A549 (cell line): ENCODE measurements at regions not wholly inside any gene's neighbourhood (a gene's known extent, or its start where the extent isn't known, plus 50 kb on each side); places are given as distances from the start of the nearest gene placed in this dataset.

Source experiments
- ATAC-seq, 2 experiments: fragments of 200-7000 bp in 1 of 2; fragments of >200 bp in 1 of 2; cut with Nextera tagmentation in 1 of 2; cut with Tn5 transposase in 1 of 2; 3 replicates each; pipeline versions ENCODE4 v1.8.0 to v1.9.1; 2018 to 2020; ENCODE audit warnings: mild to moderate bottlenecking in 1 of 2, moderate library complexity in 1 of 2
- CTCF ChIA-PET: fragments of 300-600 bp; sonication (Branson Sonifier 250); formaldehyde crosslinking; extraction: SDS; loops from one replicate; lab custom pipeline; 2021; ENCODE audit warnings: antibody characterized with exemption, inconsistent platforms; lab: Yijun Ruan, JAX
- POLR2A ChIA-PET: fragments of 350-600 bp; formaldehyde crosslinking; extraction: SDS; loops from one replicate; lab custom pipeline; 2021; ENCODE audit warnings: antibody characterized with exemption, inconsistent platforms; lab: Yijun Ruan, JAX
- DNase-seq, 2 experiments: peaks; one replicate each; pipeline versions ENCODE4 v3.0.0 to v3.0.0-alpha.2; 2011 to 2016; ENCODE audit warnings: low read depth in 1 of 2, low spot score in 1 of 2
- FAIRE-seq: peaks from 2 replicates; lab custom pipeline; 2011; peaks lifted over from hg19 to GRCh38; lab: Jason Lieb, UNC
- H3K27ac ChIP-seq, 2 experiments: fragments of >200 bp; sonication (Bioruptor Twin); formaldehyde crosslinking; 3 replicates each; pipeline ENCODE4 v1.5.1; 2016 to 2017
- H3K4me1 ChIP-seq: fragments of >200 bp; sonication (Bioruptor Twin); formaldehyde crosslinking; 3 replicates; pipeline ENCODE4 v1.6.1; 2016
- H3K4me2 ChIP-seq: fragments of >200 bp; sonication (Bioruptor Twin); formaldehyde crosslinking; 3 replicates; pipeline ENCODE4 v1.6.1; 2016
- H3K4me3 ChIP-seq: fragments of >200 bp; sonication (Bioruptor Twin); formaldehyde crosslinking; 3 replicates; pipeline ENCODE4 v1.5.1; 2016
- H3K9me3 ChIP-seq: fragments of >200 bp; sonication (Bioruptor Twin); formaldehyde crosslinking; 3 replicates; pipeline ENCODE4 v1.6.1; 2016
- CBX8 ChIP-seq: fragments of 200-600 bp; sonication (generic); IDR thresholded peaks from 2 replicates; pipeline ENCODE4 v1.6.1; 2016
- CEBPB ChIP-seq, 2 experiments: fragments of >200 bp in 1 of 2; sonication (Bioruptor Twin) in 1 of 2; formaldehyde crosslinking in 1 of 2; IDR thresholded peaks; 2 replicates each; pipeline ENCODE4 v1.6.1; 2012 to 2016
- CHD2 ChIP-seq: fragments of 150-350 bp; IDR thresholded peaks from 2 replicates; pipeline ENCODE4 v1.6.1; 2014; ENCODE audit warnings: low read length; ENCODE audit not compliant: partially characterized antibody
- CHD4 ChIP-seq: fragments of 200-600 bp; sonication (generic); IDR thresholded peaks from 2 replicates; pipeline ENCODE4 v1.6.1; 2016; ENCODE audit warnings: antibody characterized with exemption, mild to moderate bottlenecking, borderline replicate concordance
- EHF ChIP-seq: fragments of 250-450 bp; sonication (Bioruptor Pico); IDR thresholded peaks from 2 replicates; pipeline ENCODE4 v1.5.0; 2020; ENCODE audit warnings: mild to moderate bottlenecking
- ESRRA ChIP-seq: fragments of 150-350 bp; IDR thresholded peaks from 2 replicates; pipeline ENCODE4 v1.6.1; 2014; ENCODE audit warnings: mild to moderate bottlenecking, low read length, borderline replicate concordance
- FOSB ChIP-seq: fragments of 250-450 bp; sonication (Bioruptor Pico); IDR thresholded peaks from 2 replicates; pipeline ENCODE4 v1.5.0; 2020; ENCODE audit warnings: mild to moderate bottlenecking, moderate library complexity
- HOXB5 ChIP-seq: fragments of 250-450 bp; sonication (Bioruptor Pico); IDR thresholded peaks from 2 replicates; pipeline ENCODE4 v1.5.0; 2020; ENCODE audit warnings: mild to moderate bottlenecking, moderate library complexity
- JUN ChIP-seq, 2 experiments: fragments of >200 bp; sonication (Bioruptor Twin); formaldehyde crosslinking; IDR thresholded peaks; 2 replicates in 1 of 2; 3 replicates in 1 of 2; pipeline ENCODE4 v1.6.1; 2016 to 2017
- MAFK ChIP-seq: fragments of 450-650 bp; IDR thresholded peaks from 2 replicates; pipeline ENCODE4 v1.6.1; 2014; ENCODE audit not compliant: partially characterized antibody
- MYC ChIP-seq: IDR thresholded peaks from 2 replicates; pipeline ENCODE4 v1.6.1; 2012; ENCODE audit warnings: mild to moderate bottlenecking, inconsistent platforms, low read length, improper control_type of control experiment, borderline replicate concordance
- NFE2L2 ChIP-seq: fragments of 150-350 bp; conservative IDR thresholded peaks from 2 replicates; pipeline ENCODE4 v1.6.1; 2014; ENCODE audit warnings: low read length
- NPAS2 ChIP-seq: fragments of 250-450 bp; sonication (Bioruptor Pico); IDR thresholded peaks from 2 replicates; pipeline ENCODE4 v1.8.0; 2022; ENCODE audit warnings: mild to moderate bottlenecking, moderate library complexity, borderline replicate concordance
- NR3C1 ChIP-seq: fragments of >200 bp; sonication (Bioruptor Twin); formaldehyde crosslinking; IDR thresholded peaks from 3 replicates; pipeline ENCODE4 v1.6.1; 2017
- PHF8 ChIP-seq: fragments of 200-600 bp; sonication (generic); IDR thresholded peaks from 2 replicates; pipeline ENCODE4 v1.6.1; 2016; ENCODE audit warnings: low read depth, mild to moderate bottlenecking, antibody characterized with exemption, moderate library complexity, borderline replicate concordance
- POLR2AphosphoS2 ChIP-seq: conservative IDR thresholded peaks from 2 replicates; pipeline ENCODE4 v1.6.1; 2012; ENCODE audit warnings: low read length, improper control_type of control experiment, inconsistent platforms
- RARB ChIP-seq: fragments of 250-450 bp; sonication (Bioruptor Pico); IDR thresholded peaks from 2 replicates; pipeline ENCODE4 v1.8.0; 2021; ENCODE audit warnings: mild to moderate bottlenecking, moderate library complexity
- RCOR1 ChIP-seq: fragments of 150-350 bp; IDR thresholded peaks from 2 replicates; pipeline ENCODE4 v1.6.1; 2014; ENCODE audit warnings: antibody characterized with exemption, low read length, low read depth
- TP53 ChIP-seq: fragments of 250-450 bp; sonication (Bioruptor Pico); IDR thresholded peaks from 2 replicates; pipeline ENCODE4 v1.5.0; 2021; ENCODE audit warnings: mild to moderate bottlenecking, moderate library complexity
- whole genome bisulfite sequencing: methylation state at CpG from one replicate; pipeline ENCODE4 v1.1.6; 2017; ENCODE audit errors: missing lambda C conversion rate; 5-methylcytosine and 5-hydroxymethylcytosine counted together
- TF ChIP-seq, protein P1 (sequence below): IDR thresholded peaks from 2 replicates; pipeline ENCODE4 v1.6.1; 2012; ENCODE audit warnings: low read depth, borderline replicate concordance
- TF ChIP-seq, protein P2 (sequence below): fragments of 450-650 bp; IDR thresholded peaks from 2 replicates; pipeline ENCODE4 v1.6.1; 2014; ENCODE audit warnings: antibody characterized with exemption
- TF ChIP-seq, protein P3 (sequence below): IDR thresholded peaks from 2 replicates; pipeline ENCODE4 v1.6.1; 2012
- TF ChIP-seq, protein P4 (sequence below): fragments of 150-350 bp; IDR thresholded peaks from 2 replicates; pipeline ENCODE4 v1.6.1; 2014; ENCODE audit warnings: low read depth, mild to moderate bottlenecking, low read length
- TF ChIP-seq, protein P5 (sequence below): fragments of 250-450 bp; sonication (Bioruptor Pico); IDR thresholded peaks from 2 replicates; pipeline ENCODE4 v1.5.0; 2021; ENCODE audit warnings: mild to moderate bottlenecking, moderate library complexity, borderline replicate concordance

DNA sequence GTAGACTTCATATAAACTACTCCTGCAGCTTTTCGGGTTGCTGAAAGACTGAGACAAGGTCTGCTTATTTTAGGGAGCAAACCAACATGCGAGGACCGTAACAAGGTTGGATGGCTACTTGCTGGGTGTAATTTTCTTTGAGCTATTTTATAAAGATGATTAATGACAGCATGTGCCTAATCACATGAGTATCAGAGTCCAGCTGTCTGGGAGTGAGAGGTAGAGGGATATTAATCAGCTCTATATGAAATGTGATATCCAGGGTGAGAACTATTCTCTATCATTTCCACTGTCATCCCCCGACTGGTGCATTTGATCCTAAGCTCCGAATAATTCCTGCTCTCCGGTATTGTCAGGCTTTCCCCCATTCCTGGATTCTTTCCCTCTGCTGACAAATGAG is 193.8 kb upstream of the HMHB1 start:
- no peak for ATAC-seq
- CTCF ChIA-PET, result interaction anchor here (1.4 kb wide), 2 partner anchors 11 to 14 kb away, joined by 4 read pairs; no protein-coding TSS in a partner anchor

DNA sequence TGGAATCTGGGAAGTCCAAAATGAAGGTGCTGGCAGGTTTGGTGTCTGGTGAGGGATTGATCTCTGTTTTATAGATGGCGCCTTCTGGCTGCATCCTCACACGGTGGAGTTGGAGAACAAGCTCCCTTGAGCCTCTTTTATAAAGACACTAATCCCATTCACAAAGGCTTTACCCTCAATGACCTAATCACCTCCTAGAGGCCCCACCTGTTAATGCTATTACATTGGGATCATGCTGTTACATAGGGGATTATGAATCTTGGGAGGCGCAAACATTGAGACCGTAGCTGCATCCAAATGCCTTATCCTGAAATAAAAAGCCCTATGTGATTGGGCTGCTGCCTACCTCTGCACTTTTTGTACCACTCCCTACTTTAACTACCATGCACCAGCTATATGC is 197.1 kb upstream of the HMHB1 start:
- TF ChIP-seq CHD4 (no peak), FOSB (CRISPR knock-in tag) (no peak)
- TF ChIP-seq, protein P1, sequence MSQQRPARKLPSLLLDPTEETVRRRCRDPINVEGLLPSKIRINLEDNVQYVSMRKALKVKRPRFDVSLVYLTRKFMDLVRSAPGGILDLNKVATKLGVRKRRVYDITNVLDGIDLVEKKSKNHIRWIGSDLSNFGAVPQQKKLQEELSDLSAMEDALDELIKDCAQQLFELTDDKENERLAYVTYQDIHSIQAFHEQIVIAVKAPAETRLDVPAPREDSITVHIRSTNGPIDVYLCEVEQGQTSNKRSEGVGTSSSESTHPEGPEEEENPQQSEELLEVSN, result no peak
- ATAC-seq (no peak), FAIRE-seq (no peak), DNase-seq (no peak)
- POLR2A ChIA-PET, result no interaction called here
- Histone ChIP-seq H3K4me1 (no peaks in the 10 kb centered on the region), H3K27ac (no peak overlapping the region), H3K4me3 (no peak overlapping the region), H3K9me3 (peaks cover 5% of the 10 kb centered on the region; the same call in 1 of the 3 replicates), H3K4me2 (no peak overlapping the region)
- CTCF ChIA-PET, result no interaction called here
- 71% methylated on average over 4 of the region's 4 CpGs for WGBS

More for the DNA sequence above, 193.8 kb upstream of the HMHB1 start:
- Histone ChIP-seq H3K9me3 (peaks cover 5% of the 10 kb centered on the region; the same call in 1 of the 3 replicates), H3K4me1 (no peaks in the 10 kb centered on the region), H3K4me2 (no peak overlapping the region), H3K4me3 (no peak overlapping the region), H3K27ac (no peak overlapping the region)
- FAIRE-seq (no peak), DNase-seq (no peak)
- TF ChIP-seq NFE2L2 (no peak), NR3C1 (no peak), TP53 (CRISPR knock-in tag) (no peak), HOXB5 (CRISPR knock-in tag) (no peak)
- TF ChIP-seq, protein P2, sequence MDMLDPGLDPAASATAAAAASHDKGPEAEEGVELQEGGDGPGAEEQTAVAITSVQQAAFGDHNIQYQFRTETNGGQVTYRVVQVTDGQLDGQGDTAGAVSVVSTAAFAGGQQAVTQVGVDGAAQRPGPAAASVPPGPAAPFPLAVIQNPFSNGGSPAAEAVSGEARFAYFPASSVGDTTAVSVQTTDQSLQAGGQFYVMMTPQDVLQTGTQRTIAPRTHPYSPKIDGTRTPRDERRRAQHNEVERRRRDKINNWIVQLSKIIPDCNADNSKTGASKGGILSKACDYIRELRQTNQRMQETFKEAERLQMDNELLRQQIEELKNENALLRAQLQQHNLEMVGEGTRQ, result no peak
- TF ChIP-seq, protein P3, sequence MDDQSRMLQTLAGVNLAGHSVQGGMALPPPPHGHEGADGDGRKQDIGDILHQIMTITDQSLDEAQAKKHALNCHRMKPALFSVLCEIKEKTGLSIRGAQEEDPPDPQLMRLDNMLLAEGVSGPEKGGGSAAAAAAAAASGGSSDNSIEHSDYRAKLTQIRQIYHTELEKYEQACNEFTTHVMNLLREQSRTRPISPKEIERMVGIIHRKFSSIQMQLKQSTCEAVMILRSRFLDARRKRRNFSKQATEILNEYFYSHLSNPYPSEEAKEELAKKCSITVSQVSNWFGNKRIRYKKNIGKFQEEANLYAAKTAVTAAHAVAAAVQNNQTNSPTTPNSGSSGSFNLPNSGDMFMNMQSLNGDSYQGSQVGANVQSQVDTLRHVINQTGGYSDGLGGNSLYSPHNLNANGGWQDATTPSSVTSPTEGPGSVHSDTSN, result no peak
- WGBS, result 87% methylated on average over 6 of the region's 6 CpGs
- POLR2A ChIA-PET, result no interaction called here

DNA sequence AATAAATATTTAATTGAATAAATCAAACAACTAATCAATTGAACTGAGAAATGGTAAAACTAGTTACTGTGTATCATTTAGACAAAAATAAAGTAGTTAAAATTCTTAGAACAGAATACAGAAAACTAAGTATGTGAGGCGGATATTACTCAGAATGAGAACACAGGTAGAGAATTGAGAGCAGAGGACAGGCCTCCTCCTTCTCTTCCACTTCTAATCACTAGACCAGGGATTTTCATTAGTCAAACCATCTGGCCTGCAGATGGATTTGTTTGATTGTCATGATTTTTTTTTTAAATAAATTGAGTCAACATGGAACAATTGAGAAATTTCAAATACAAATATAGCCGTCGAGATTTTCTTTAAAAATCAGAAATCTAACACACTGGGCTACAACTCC is 198.6 kb upstream of the HMHB1 start:
- ChIA-PET CTCF (no interaction called here), POLR2A (no interaction called here)
- H3K4me3 ChIP-seq, result no peak overlapping the region
- 92% methylated on average over 3 of the region's 3 CpGs for WGBS
- TF ChIP-seq NR3C1, result no peak
- no peak for TF ChIP-seq MYC
- no peak for TF ChIP-seq CEBPB (IDR thresholded peaks at IDR 0.05)
- TF ChIP-seq, protein P4, sequence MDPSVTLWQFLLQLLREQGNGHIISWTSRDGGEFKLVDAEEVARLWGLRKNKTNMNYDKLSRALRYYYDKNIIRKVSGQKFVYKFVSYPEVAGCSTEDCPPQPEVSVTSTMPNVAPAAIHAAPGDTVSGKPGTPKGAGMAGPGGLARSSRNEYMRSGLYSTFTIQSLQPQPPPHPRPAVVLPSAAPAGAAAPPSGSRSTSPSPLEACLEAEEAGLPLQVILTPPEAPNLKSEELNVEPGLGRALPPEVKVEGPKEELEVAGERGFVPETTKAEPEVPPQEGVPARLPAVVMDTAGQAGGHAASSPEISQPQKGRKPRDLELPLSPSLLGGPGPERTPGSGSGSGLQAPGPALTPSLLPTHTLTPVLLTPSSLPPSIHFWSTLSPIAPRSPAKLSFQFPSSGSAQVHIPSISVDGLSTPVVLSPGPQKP, result no peak
- no peak overlapping the region for H3K27ac ChIP-seq
- H3K4me2 ChIP-seq, result no peak overlapping the region
- ATAC-seq (no peak), FAIRE-seq (no peak), DNase-seq (no peak)
- H3K9me3 ChIP-seq, result peaks cover 5% of the 10 kb centered on the region; the same call in 1 of the 3 replicates
- H3K4me1 ChIP-seq, result no peaks in the 10 kb centered on the region

DNA sequence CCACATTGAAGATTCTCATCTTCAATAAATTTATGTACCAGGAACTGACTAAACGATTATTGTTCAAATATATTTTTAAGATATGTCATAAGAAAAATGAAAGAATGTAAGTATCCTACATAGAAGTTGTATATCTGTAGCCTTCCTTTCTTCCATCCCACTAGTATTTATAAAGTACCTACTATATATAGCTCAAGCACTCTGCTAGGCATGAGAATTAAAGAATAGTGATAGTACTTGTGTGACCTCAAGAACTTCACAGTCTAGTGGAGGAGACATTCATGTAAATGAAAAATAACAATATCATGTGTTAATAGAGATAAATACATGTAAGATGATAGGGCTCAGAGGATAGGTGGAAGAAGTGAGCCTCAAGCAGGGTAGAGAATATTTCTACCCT is 201.0 kb upstream of the HMHB1 start:
- 27% methylated on average over 1 of the region's 1 CpG for WGBS
- TF ChIP-seq NPAS2 (no peak), RCOR1 (no peak), EHF (CRISPR knock-in tag) (no peak), POLR2AphosphoS2 (no peak), PHF8 (no peak), CBX8 (no peak), NR3C1 (no peak), CHD4 (no peak), CHD2 (no peak), JUN (IDR thresholded peaks at IDR 0.05) (no peak), RARB (CRISPR knock-in tag) (no peak), MAFK (no peak), ESRRA (no peak)
- TF ChIP-seq, protein P3, result no peak
- TF ChIP-seq, protein P5, sequence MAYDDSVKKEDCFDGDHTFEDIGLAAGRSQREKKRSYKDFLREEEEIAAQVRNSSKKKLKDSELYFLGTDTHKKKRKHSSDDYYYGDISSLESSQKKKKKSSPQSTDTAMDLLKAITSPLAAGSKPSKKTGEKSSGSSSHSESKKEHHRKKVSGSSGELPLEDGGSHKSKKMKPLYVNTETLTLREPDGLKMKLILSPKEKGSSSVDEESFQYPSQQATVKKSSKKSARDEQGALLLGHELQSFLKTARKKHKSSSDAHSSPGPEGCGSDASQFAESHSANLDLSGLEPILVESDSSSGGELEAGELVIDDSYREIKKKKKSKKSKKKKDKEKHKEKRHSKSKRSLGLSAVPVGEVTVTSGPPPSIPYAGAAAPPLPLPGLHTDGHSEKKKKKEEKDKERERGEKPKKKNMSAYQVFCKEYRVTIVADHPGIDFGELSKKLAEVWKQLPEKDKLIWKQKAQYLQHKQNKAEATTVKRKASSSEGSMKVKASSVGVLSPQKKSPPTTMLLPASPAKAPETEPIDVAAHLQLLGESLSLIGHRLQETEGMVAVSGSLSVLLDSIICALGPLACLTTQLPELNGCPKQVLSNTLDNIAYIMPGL (CRISPR knock-in tag), result no peak

More for the DNA sequence above, 201.0 kb upstream of the HMHB1 start:
- FAIRE-seq (no peak), DNase-seq (no peak), ATAC-seq (no peak)
- H3K27ac ChIP-seq, result no peak overlapping the region
- H3K9me3 ChIP-seq, result peaks cover 5% of the 10 kb centered on the region; the same call in 1 of the 3 replicates
- ChIA-PET CTCF (interaction anchor here (0.7 kb wide), 1 partner anchor 560 kb away, joined by 3 read pairs; no protein-coding TSS in a partner anchor), POLR2A (no interaction called here)
- no peak overlapping the region for H3K4me2 ChIP-seq
- H3K4me3 ChIP-seq, result no peak overlapping the region
- no peaks in the 10 kb centered on the region for H3K4me1 ChIP-seq
